AG04450 (cell line): ENCODE measurements at regions not wholly inside any gene's neighbourhood (a gene's known extent, or its start where the extent isn't known, plus 50 kb on each side); places are given as distances from the start of the nearest gene placed in this dataset.

Source experiments
- CTCF ChIA-PET: fragments of 300-600, 350-600 bp; formaldehyde crosslinking; extraction: SDS; loops from one replicate; lab custom pipeline; 2022; ENCODE audit warnings: antibody characterized with exemption, inconsistent platforms; lab: Charles Lee
- POLR2A ChIA-PET: fragments of 350-600 bp; formaldehyde crosslinking; extraction: SDS; loops from one replicate; lab custom pipeline; 2021; ENCODE audit warnings: antibody characterized with exemption, inconsistent platforms; lab: Yijun Ruan, JAX
- DNase-seq: peaks from one replicate; pipeline ENCODE4 v3.0.0-alpha.2; 2011; ENCODE audit warnings: low read depth, low spot score
- H3K27ac ChIP-seq: one replicate; pipeline ENCODE4 v1.5.1; 2012; ENCODE audit warnings: low read depth, low read length, control low read depth
- H3K27me3 ChIP-seq: one replicate; pipeline ENCODE4 v1.6.0; 2012; ENCODE audit warnings: low read length; ENCODE audit not compliant: control insufficient read depth, insufficient read depth
- H3K4me3 ChIP-seq: 2 replicates; pipeline ENCODE4 v1.5.1; 2011; ENCODE audit warnings: mild to moderate bottlenecking, low read depth, low read length, control low read depth
- H3K9me3 ChIP-seq: 2 replicates; pipeline ENCODE4 v1.5.1; 2012; ENCODE audit warnings: low read length; ENCODE audit not compliant: control insufficient read depth, insufficient read depth
- TF ChIP-seq, protein P1 (sequence below): IDR thresholded peaks from 2 replicates; pipeline ENCODE4 v1.5.1; 2011; ENCODE audit warnings: low read depth, low read length, control low read depth, inconsistent platforms

DNA sequence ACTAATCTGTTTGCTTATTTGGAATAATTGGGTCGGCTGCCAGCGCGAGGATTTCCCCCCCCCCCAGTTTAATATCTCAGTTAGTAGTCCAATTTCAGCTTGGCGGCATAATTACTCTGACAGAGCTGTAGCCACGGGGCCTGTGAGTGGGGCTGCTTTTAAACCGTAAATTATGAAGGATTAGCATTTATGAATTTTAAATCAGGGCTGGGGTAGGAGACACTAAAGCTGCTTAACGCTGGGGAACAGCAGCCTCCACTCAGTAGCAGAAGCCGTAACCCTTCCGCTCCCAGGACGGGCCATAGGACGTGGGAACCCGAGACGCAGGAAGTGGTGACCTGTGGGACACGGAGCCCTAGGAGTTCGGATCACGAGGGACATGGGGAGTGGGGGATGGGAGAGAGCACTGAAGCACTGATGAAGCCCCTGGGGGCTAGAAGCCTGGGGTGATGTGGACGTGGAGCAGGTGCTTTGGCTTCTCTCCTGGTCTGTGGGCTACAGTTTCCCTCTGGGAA lies 66.2 kb upstream of the LMO1 start:
- no peak overlapping the region for H3K4me3 ChIP-seq
- H3K27me3 ChIP-seq = peaks cover 9% of the 10 kb centered on the region
- ChIA-PET POLR2A (no interaction called here), CTCF (interaction anchor here (1.1 to 1.5 kb wide), 3 partner anchors 8 to 237 kb away, joined by 3 to 4 read pairs (median 4); no protein-coding TSS in a partner anchor)
- DNase-seq = no peak
- no peaks in the 10 kb centered on the region for H3K9me3 ChIP-seq
- TF ChIP-seq, protein P1, sequence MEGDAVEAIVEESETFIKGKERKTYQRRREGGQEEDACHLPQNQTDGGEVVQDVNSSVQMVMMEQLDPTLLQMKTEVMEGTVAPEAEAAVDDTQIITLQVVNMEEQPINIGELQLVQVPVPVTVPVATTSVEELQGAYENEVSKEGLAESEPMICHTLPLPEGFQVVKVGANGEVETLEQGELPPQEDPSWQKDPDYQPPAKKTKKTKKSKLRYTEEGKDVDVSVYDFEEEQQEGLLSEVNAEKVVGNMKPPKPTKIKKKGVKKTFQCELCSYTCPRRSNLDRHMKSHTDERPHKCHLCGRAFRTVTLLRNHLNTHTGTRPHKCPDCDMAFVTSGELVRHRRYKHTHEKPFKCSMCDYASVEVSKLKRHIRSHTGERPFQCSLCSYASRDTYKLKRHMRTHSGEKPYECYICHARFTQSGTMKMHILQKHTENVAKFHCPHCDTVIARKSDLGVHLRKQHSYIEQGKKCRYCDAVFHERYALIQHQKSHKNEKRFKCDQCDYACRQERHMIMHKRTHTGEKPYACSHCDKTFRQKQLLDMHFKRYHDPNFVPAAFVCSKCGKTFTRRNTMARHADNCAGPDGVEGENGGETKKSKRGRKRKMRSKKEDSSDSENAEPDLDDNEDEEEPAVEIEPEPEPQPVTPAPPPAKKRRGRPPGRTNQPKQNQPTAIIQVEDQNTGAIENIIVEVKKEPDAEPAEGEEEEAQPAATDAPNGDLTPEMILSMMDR = no peak
- no peak overlapping the region for H3K27ac ChIP-seq

DNA sequence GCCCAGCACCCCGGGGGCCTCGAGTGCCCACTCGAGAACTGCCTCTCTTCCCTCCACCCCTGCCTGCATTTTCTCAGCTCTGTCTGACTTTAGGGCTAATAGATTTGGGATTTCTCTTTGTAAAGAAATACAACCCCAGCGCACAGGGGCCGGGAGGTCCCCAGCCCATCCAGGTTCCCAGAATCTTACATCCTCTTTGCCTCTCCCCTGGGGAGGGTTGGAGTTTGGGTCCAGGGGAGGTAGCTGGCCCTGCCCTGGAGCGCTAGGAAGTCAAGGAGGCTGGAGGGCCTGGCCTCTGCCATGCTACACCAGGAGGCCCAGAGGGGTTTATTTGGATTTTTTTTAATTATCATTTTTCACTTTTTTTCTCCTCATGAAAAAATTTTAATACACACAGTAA lies 65.7 kb upstream of the LMO1 start:
- ChIA-PET POLR2A (no interaction called here), CTCF (interaction anchor here (1.1 to 1.5 kb wide), 3 partner anchors 8 to 237 kb away, joined by 3 to 4 read pairs (median 4); no protein-coding TSS in a partner anchor)
- DNase-seq = no peak
- TF ChIP-seq, protein P1 = no peak
- H3K27me3 ChIP-seq = peaks cover 11% of the 10 kb centered on the region
- H3K9me3 ChIP-seq = no peaks in the 10 kb centered on the region
- no peak overlapping the region for H3K27ac ChIP-seq
- H3K4me3 ChIP-seq = no peak overlapping the region

DNA sequence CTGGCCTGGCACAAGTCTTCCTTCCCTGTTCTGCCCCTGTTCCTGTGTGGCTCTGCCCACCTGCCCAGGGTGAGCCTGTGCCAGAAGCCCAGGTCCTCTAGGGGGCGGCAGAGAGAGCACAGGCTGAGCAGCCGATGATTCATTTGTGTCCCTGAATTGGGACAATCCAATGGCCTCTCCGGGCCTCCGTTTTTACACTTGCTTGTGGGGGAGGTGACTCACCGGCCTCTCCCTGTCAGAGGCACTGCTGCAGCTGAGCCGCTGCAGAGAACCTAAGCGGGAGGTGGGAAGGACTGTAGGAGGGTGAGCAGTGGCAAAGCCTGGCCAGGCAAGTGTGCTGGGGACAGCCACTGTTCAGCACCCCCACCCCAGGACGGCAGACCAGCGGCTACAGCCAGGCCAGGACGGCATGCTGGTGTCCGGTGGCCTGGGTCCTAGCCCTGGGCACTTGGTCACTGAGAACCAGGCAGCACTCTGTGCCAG lies 65.2 kb upstream of the LMO1 start:
- ChIA-PET POLR2A (no interaction called here), CTCF (interaction anchor here (1.1 to 1.5 kb wide), 4 partner anchors 9 to 238 kb away, joined by 3 to 4 read pairs (median 4); no protein-coding TSS in a partner anchor)
- no peaks in the 10 kb centered on the region for H3K9me3 ChIP-seq
- H3K27me3 ChIP-seq = peaks cover 14% of the 10 kb centered on the region
- TF ChIP-seq, protein P1 = peak; percentile 75
- no peak overlapping the region for H3K27ac ChIP-seq
- H3K4me3 ChIP-seq = no peak overlapping the region
- peak; percentile 10 for DNase-seq

DNA sequence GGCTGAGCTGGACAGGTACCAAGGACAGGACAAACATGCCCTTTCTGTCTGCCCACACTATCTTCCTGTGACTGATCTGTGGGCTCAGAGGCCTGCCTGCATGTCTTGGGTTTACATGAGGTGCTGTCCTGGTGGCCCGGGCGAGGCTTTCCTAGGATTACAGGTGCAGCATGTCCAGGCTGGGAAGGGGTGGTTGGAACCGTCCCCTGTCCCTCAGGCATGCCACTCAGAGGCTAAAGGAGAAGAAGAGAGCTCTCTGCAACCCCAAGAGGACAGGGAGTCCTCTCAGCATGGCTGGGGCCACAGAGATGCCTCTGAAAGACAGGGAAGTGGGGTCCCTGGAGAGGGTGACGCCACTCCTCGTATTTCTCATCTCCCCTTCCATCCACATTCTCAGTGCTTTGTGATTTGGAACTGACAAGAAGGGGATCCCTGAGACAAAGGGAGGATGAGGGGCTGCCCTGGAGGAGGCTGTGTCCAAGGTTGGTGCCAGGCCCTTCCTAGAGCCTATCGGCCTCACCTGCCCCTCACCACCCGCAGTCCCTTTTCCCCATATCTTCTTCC lies 64.6 kb upstream of the LMO1 start:
- no peak for DNase-seq
- CTCF ChIA-PET = interaction anchor here (1.2 to 1.5 kb wide), 2 partner anchors 28 to 238 kb away, joined by 3 read pairs; no protein-coding TSS in a partner anchor
- no peak overlapping the region for H3K27ac ChIP-seq
- H3K9me3 ChIP-seq = no peaks in the 10 kb centered on the region
- peaks cover 14% of the 10 kb centered on the region for H3K27me3 ChIP-seq
- TF ChIP-seq, protein P1 = no peak
- POLR2A ChIA-PET = no interaction called here
- no peak overlapping the region for H3K4me3 ChIP-seq

DNA sequence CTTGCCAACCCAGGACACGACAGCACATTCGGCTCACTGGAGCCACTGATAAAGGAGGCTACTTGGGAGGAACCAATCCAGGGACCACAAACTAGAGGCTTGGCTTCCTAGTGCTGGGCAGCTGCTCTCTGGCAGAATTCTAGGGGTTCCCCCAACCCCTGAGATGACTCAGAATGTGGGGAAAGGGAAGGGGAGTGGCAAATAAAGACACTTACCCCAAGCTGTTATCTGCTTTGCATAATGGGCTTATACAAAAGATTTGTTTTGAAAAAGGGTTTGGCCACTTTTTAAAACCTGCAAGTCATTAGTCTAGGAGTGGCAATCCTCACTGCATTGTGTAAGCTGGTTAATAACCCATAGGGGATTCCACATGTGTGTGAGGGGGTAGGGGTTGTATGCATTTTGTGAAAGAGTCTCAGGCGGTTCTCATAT lies 64.1 kb upstream of the LMO1 start:
- CTCF ChIA-PET = interaction anchor here (1.2 to 1.5 kb wide), 2 partner anchors 28 to 238 kb away, joined by 3 read pairs; no protein-coding TSS in a partner anchor
- POLR2A ChIA-PET = no interaction called here
- DNase-seq = no peak
- Histone ChIP-seq H3K27me3 (peaks cover 12% of the 10 kb centered on the region), H3K4me3 (no peak overlapping the region), H3K27ac (no peak overlapping the region), H3K9me3 (no peaks in the 10 kb centered on the region)
- TF ChIP-seq, protein P1 = no peak
